Coronary artery (tissue), 2 donors: ENCODE measurements at regions not wholly inside any gene's neighbourhood (a gene's known extent, or its start where the extent isn't known, plus 50 kb on each side); places are given as distances from the start of the nearest gene placed in this dataset.

Experiments
- DNase-seq: peaks from one replicate; pipeline ENCODE4 v3.0.0-alpha.2; 2017; ENCODE audit warnings: low spot score
- H3K27ac ChIP-seq, 2 donors: fragments of 200-600 bp; sonication (generic); one replicate each; pipeline ENCODE4 v1.5.1; 2016 to 2019
- H3K4me3 ChIP-seq: fragments of 200-600 bp; sonication (generic); 2 replicates; pipeline ENCODE4 v1.5.1; 2016; ENCODE audit warnings: mild to moderate bottlenecking, moderate library complexity
- TF ChIP-seq, protein P1 (sequence below): fragments of 200-600 bp; sonication (generic); IDR thresholded peaks from one replicate; pipeline ENCODE4 v1.5.1; 2019; ENCODE audit warnings: antibody characterized with exemption

GRCh38 chr3:103453152-103453551 lies 1018.3 kb downstream of the ZPLD1 start:
- no peak overlapping the region for H3K4me3 ChIP-seq
- H3K27ac ChIP-seq: no peak overlapping the region
- no peak for DNase-seq
- TF ChIP-seq, protein P1, sequence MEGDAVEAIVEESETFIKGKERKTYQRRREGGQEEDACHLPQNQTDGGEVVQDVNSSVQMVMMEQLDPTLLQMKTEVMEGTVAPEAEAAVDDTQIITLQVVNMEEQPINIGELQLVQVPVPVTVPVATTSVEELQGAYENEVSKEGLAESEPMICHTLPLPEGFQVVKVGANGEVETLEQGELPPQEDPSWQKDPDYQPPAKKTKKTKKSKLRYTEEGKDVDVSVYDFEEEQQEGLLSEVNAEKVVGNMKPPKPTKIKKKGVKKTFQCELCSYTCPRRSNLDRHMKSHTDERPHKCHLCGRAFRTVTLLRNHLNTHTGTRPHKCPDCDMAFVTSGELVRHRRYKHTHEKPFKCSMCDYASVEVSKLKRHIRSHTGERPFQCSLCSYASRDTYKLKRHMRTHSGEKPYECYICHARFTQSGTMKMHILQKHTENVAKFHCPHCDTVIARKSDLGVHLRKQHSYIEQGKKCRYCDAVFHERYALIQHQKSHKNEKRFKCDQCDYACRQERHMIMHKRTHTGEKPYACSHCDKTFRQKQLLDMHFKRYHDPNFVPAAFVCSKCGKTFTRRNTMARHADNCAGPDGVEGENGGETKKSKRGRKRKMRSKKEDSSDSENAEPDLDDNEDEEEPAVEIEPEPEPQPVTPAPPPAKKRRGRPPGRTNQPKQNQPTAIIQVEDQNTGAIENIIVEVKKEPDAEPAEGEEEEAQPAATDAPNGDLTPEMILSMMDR: no peak

GRCh38 chr3:103459815-103460214 lies 1025.0 kb downstream of the ZPLD1 start:
- Histone ChIP-seq H3K4me3 (no peak overlapping the region), H3K27ac (no peak overlapping the region)
- TF ChIP-seq, protein P1: no peak
- DNase-seq: no peak

- no peak overlapping the region for H3K4me3 ChIP-seq
- TF ChIP-seq, protein P1: no peak
- no peak for DNase-seq
- H3K27ac ChIP-seq: no peak overlapping the region
Measured at GRCh38 chr3:103470498-103470897, 1035.7 kb downstream of the ZPLD1 start.

DNA sequence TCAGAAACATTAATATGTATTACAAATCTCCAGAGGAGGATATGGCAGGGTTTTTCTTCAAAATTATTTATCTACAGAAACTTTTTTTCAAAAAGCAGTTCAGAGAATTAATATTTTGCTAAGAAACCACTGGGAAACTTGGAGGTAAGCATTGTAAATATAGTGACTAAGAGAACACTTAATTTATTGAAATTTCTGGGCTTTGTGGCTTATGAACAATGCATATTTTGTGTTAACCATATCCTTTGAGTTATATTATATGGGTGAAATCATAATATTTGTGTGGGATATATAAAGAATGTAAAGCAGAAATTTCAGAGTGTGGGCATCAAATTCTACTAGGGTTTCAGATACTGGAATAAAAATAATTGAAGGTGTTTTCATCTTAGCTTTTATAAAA lies 1059.2 kb downstream of the ZPLD1 start:
- DNase-seq: no peak
- Histone ChIP-seq H3K4me3 (no peak overlapping the region), H3K27ac (no peak overlapping the region)
- TF ChIP-seq, protein P1: no peak

DNA sequence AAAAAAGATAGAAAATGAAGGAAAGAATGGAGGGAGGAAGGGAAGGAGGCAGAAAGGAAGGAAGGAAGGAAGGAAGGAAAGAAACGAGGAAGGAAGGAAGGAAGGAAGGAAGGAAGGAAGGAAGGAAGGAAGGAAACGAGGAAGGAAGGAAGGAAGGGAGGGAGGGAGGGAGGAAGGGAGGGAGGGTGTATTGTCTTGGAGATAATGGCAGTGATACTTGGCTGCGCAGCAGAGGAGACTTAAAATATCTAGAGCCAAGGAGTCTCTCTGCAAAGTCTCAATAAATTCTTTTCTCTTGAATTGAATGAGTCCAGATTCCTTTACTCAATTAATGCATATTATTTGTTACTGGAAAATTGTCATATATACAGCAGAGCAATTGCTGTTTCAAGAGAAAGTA lies 1059.7 kb downstream of the ZPLD1 start:
- TF ChIP-seq, protein P1: no peak
- Histone ChIP-seq H3K27ac (no peak overlapping the region), H3K4me3 (no peak overlapping the region)
- no peak for DNase-seq

GRCh38 chr3:103495186-103495585 lies 1060.4 kb downstream of the ZPLD1 start:
- no peak for DNase-seq
- H3K4me3 ChIP-seq: no peak overlapping the region
- H3K27ac ChIP-seq: no peak overlapping the region
- TF ChIP-seq, protein P1: no peak

DNA sequence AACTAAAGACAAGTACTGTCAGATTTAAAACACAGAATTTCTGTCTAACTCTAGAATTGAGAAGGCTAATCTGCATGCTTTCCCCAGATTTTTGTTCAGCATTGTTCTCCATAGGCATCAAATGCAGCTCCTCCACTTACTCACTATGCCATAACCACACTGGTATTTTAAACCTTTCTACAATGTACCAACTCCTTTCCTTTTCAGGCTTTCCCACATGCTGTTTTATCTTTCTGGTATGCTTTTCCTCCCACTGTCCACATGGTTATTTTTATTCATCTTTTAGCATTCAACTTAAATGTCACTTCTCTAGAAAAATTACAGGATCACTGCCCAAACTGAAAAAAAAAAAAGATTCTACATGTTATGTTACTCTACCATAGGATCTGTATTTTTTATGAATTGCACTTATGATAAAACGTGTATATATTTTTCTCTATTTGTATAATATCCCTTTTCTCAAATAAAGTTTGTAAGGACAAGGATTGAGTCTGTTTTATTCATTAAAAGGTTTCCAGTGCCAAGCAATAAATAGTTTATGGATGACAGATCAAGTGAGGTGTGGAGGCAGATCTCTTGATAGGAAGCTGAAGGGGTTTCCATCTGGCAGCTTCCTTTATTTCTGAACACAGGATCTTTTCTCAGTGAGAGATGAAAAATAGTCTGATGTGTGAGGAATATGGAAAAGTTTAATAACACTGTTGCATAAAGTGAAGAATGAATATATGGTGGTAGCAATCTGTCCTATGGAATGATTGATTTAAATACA lies 1064.5 kb downstream of the ZPLD1 start:
- Histone ChIP-seq H3K27ac (no peak overlapping the region), H3K4me3 (no peak overlapping the region)
- DNase-seq: no peak
- TF ChIP-seq, protein P1: no peak
